Ascending aorta (tissue), 2 donors: ENCODE measurements at regions not wholly inside any gene's neighbourhood (a gene's known extent, or its start where the extent isn't known, plus 50 kb on each side); places are given as distances from the start of the nearest gene placed in this dataset.
"Not testable (repeated sequence)": the region's sequence is repeated elsewhere in the genome, so short reads cannot be mapped to it uniquely, and the experiment has no call there.

Experiments used
- DNase-seq, 2 donors: peaks; one replicate each; pipeline ENCODE4 v3.0.0-alpha.2; 2019; ENCODE audit warnings: low spot score in 2 of 2
- H3K27ac ChIP-seq, 2 donors: fragments of 200-600 bp; sonication (generic); one replicate each; pipeline ENCODE4 v1.5.1; 2016 to 2017; ENCODE audit warnings: mild to moderate bottlenecking in 1 of 2
- H3K27me3 ChIP-seq: fragments of 200-600 bp; sonication (generic); one replicate; pipeline ENCODE4 v1.5.1; 2017
- H3K36me3 ChIP-seq, 2 donors: fragments of 200-600 bp; sonication (generic); one replicate each; pipeline ENCODE4 v1.5.1; 2016
- H3K4me1 ChIP-seq, 2 donors: fragments of 200-600 bp; sonication (generic); one replicate each; pipeline ENCODE4 v1.5.1; 2016 to 2017; ENCODE audit warnings: mild to moderate bottlenecking in 1 of 2
- H3K4me3 ChIP-seq, 2 donors: fragments of 200-600 bp; sonication (generic); one replicate each; pipeline ENCODE4 v1.5.1; 2016 to 2017; ENCODE audit warnings: mild to moderate bottlenecking in 1 of 2
- H3K9me3 ChIP-seq, 2 donors: fragments of 200-600 bp; sonication (generic); one replicate each; pipeline ENCODE4 v1.5.1; 2016
- intact Hi-C: fragments of 100-400 bp; cut with DNase I; formaldehyde crosslinking; loops from one replicate; pipeline ENCODE4 v1.15.1; 2023
- TF ChIP-seq, protein P1 (sequence below), 3 experiments: fragments of 200-600 bp in 2 of 3; fragments of 450-650 bp in 1 of 3; sonication (generic) in 2 of 3; IDR thresholded peaks; one replicate each; pipeline ENCODE4 v1.5.1; 2016 to 2019; ENCODE audit warnings: antibody characterized with exemption in 3 of 3, mild to moderate bottlenecking in 1 of 3, moderate library complexity in 1 of 3

DNA sequence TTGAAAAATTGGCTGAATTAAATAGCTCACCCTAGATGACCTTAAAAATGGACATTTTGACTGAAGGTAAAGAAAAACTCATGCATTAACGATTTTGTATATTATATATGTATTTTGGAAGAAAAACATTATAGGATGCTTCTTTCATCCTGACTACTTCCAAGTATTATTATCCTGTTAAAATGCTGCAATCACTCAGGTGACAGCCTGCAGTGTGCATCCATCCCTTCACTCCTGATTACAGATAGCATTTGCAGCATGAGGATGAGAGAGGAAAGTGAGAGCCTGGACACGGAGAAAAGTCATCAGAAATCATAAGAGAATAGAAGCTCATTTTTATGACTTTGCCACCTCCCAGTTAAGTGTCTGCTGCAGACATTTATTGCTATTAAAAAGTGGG, 1055.6 kb downstream of the PCDH17 start:
- Histone ChIP-seq H3K4me3 (no peak overlapping the region), H3K27ac (no peak overlapping the region), H3K27me3 (no peaks in the 10 kb centered on the region), H3K36me3 (no peaks in the 10 kb centered on the region), H3K4me1 (no peaks in the 10 kb centered on the region), H3K9me3 (no peaks in the 10 kb centered on the region)
- TF ChIP-seq, protein P1, sequence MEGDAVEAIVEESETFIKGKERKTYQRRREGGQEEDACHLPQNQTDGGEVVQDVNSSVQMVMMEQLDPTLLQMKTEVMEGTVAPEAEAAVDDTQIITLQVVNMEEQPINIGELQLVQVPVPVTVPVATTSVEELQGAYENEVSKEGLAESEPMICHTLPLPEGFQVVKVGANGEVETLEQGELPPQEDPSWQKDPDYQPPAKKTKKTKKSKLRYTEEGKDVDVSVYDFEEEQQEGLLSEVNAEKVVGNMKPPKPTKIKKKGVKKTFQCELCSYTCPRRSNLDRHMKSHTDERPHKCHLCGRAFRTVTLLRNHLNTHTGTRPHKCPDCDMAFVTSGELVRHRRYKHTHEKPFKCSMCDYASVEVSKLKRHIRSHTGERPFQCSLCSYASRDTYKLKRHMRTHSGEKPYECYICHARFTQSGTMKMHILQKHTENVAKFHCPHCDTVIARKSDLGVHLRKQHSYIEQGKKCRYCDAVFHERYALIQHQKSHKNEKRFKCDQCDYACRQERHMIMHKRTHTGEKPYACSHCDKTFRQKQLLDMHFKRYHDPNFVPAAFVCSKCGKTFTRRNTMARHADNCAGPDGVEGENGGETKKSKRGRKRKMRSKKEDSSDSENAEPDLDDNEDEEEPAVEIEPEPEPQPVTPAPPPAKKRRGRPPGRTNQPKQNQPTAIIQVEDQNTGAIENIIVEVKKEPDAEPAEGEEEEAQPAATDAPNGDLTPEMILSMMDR (IDR thresholded peaks at IDR 0.05): no peak
- intact Hi-C loops: no loop called here
- no peak for DNase-seq

DNA sequence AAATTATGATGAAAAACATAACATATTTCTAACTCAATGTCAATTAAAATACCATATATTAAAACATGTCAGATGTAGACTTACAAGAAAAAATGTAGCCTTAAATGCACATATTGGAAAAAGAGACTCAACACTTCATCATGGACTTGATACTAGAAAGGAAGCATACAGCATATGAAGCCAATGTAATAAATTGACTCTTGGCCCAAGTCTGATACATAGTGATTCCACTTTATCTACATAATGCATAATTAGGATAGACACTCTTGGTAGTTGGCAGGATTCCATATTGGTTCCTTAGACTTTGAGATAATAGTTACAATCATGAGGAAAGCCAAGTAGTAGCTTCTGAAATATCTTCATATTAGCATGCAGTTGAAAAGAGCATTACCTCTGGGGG, 1067.0 kb downstream of the PCDH17 start:
- Histone ChIP-seq H3K4me3 (no peak overlapping the region), H3K27me3 (no peaks in the 10 kb centered on the region), H3K9me3 (no peaks in the 10 kb centered on the region), H3K27ac (no peak overlapping the region), H3K4me1 (no peaks in the 10 kb centered on the region), H3K36me3 (no peaks in the 10 kb centered on the region)
- TF ChIP-seq, protein P1 (IDR thresholded peaks at IDR 0.05): no peak
- intact Hi-C loops: no loop called here
- DNase-seq: no peak

DNA sequence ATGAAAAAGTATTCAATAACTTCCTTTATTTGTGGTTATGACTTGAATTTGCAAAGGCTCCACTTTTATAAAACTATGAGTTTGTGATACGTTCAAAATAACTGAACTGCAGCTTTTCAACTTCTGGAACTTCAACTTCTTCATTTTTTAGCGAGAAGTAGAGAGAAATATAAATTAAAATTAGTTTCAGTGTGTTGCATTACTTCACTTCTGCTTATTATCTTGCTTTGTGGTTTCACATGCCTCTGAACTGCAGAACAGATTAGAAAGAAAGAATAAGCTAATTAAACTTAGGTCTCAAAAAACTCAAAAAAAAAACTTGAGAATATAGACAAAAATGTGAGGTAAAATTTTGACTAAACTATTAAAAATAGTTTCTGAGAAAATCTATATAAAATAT, 1073.4 kb downstream of the PCDH17 start:
- Histone ChIP-seq H3K27ac (no peak overlapping the region), H3K9me3 (no peaks in the 10 kb centered on the region), H3K4me3 (no peak overlapping the region), H3K4me1 (no peaks in the 10 kb centered on the region), H3K36me3 (no peaks in the 10 kb centered on the region), H3K27me3 (no peaks in the 10 kb centered on the region)
- intact Hi-C loops: no loop called here
- TF ChIP-seq, protein P1 (IDR thresholded peaks at IDR 0.05): no peak
- DNase-seq: no peak

DNA sequence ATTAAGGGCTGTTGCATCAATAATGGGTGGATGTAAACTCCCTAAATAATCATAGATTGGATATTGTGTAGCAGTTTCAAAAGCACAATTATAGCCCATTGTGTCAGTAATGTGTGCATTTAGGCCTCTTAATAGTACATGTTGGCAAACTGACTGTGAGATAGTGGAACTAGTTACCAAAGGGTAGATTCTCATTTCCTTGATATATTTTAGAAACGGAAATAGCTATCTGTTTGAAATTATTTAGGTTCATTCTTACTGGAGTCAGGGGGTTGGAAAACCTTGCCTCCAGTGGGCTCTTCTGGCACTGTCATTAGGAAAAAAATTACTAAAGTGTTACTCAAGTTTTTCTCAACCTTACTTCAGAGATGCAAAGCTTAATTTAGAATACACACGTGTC, 1074.9 kb downstream of the PCDH17 start:
- Histone ChIP-seq H3K4me3 (no peak overlapping the region), H3K4me1 (no peaks in the 10 kb centered on the region), H3K27me3 (no peaks in the 10 kb centered on the region), H3K27ac (no peak overlapping the region), H3K36me3 (no peaks in the 10 kb centered on the region), H3K9me3 (no peaks in the 10 kb centered on the region)
- DNase-seq: no peak
- TF ChIP-seq, protein P1 (IDR thresholded peaks at IDR 0.05): no peak
- intact Hi-C loops: no loop called here

DNA sequence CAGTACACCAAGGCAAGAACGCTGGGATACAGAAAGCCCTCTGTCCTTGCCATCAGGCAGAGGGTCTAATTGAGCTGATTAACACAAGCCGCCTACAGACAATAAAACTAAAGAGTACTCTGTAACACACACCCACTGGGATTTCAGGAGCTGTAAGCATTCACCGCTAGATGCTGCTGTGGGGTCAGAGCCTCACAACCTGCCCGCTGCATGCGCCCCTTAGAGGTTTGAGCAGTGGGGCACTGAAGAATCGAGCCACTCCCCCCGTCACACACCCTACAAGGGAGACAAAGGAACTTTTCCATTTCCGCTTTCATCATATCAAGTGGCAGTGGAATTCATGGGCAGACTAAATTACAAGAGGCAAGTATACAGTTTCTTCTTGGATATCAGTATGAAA, 1080.6 kb downstream of the PCDH17 start:
- H3K27ac ChIP-seq: no peak overlapping the region
- no peaks in the 10 kb centered on the region for H3K9me3 ChIP-seq
- TF ChIP-seq, protein P1 (IDR thresholded peaks at IDR 0.05): no peak
- H3K36me3 ChIP-seq: no peaks in the 10 kb centered on the region
- DNase-seq: no peak
- no peaks in the 10 kb centered on the region for H3K27me3 ChIP-seq
- no peak overlapping the region for H3K4me3 ChIP-seq
- H3K4me1 ChIP-seq: no peaks in the 10 kb centered on the region
- intact Hi-C loops: no loop called here

DNA sequence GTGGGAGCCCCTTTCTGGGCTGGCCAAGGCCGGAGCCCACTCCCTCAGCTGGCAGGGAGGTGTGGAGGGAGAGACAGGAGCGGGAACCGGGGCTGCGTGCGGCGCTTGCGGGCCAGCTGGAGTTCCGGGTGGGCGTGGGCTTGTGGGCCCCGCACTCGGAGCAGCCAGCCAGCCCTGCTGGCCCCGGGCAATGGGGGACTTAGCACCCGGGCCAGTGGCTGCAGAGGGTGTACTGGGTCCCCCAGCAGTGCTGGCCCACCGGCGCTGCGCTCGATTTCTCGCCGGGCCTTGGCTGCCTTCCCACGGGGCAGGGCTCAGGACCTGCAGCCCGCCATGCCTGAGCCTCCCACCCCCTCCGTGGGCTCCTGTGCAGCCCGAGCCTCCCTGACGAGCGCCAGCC, 1082.5 kb downstream of the PCDH17 start:
- H3K4me1 ChIP-seq, H3K27me3 ChIP-seq, H3K4me3 ChIP-seq, H3K36me3 ChIP-seq, H3K27ac ChIP-seq, intact Hi-C loops, DNase-seq, H3K9me3 ChIP-seq: not testable (repeated sequence)
